ENCODE measurements at regions not wholly inside any gene's neighbourhood (a gene's known extent, or its start where the extent isn't known, plus 50 kb on each side); places are given as distances from the start of the nearest gene placed in this dataset.

GRCh38 chr20:56308036-56308435 lies 50.7 kb upstream of the FAM210B start:
- Mint-ChIP-seq H3K4me1 (no peaks in the 10 kb centered on the region), H3K4me3 (no peak overlapping the region), H3K27me3 (ENCODE audit: insufficient read depth) (peaks cover 3% of the 10 kb centered on the region), H3K36me3 (ENCODE audit: low read depth) (no peaks in the 10 kb centered on the region), H3K9me3 (peaks cover 77% of the 10 kb centered on the region), H3K27ac (no peak overlapping the region)
- Histone ChIP-seq H3K36me3 (ENCODE audit: control insufficient read depth, insufficient read depth, low read length) (no peaks in the 10 kb centered on the region), H3K27me3 (ENCODE audit: control insufficient read depth, insufficient read depth, low read length, poor library complexity, severe bottlenecking) (no peaks in the 10 kb centered on the region), H3K9me3 (ENCODE audit: control insufficient read depth, low read length) (peaks cover 54% of the 10 kb centered on the region), H3K4me1 (ENCODE audit: control insufficient read depth, insufficient read depth, low read length) (no peaks in the 10 kb centered on the region), H3K27ac (ENCODE audit: low read depth, low read length) (no peak overlapping the region), H3K9ac (ENCODE audit: extremely low read depth, low read length, poor library complexity, severe bottlenecking) (no peak overlapping the region), H3K4me3 (ENCODE audit: low read length) (no peak overlapping the region)
- WGBS, 2 experiments (ENCODE audit: insufficient coverage in 1 of 2, insufficient read length in 1 of 2) = 72 to 73% methylated on average over 4 of the region's 4 CpGs
- no peak for DNase-seq
- TF ChIP-seq CTCF (conservative IDR thresholded peaks at IDR 0.05) = no peak

Measured in endodermal cell (in vitro differentiated cells).